B cell (primary cell): ENCODE measurements at regions not wholly inside any gene's neighbourhood (a gene's known extent, or its start where the extent isn't known, plus 50 kb on each side); places are given as distances from the start of the nearest gene placed in this dataset.

ENCODE experiments used
- ATAC-seq: fragments of 200-7000 bp; cut with Tn5 transposase; one replicate; pipeline ENCODE4 v1.10.0; 2021; ENCODE audit warnings: low read depth, mild to moderate bottlenecking, moderate number of reproducible peaks, moderate library complexity
- CTCF ChIA-PET: fragments of 350-600 bp; sonication (Branson Sonifier 250); formaldehyde crosslinking; loops from one replicate; lab custom pipeline; 2021; ENCODE audit warnings: antibody characterized with exemption, inconsistent platforms; lab: Charles Lee
- POLR2A ChIA-PET: fragments of 350-600 bp; sonication (Branson Sonifier 250); formaldehyde crosslinking; loops from one replicate; lab custom pipeline; 2021; ENCODE audit warnings: antibody characterized with exemption; lab: Charles Lee
- DNase-seq: peaks from one replicate; pipeline ENCODE4 v3.0.0; 2013
- H2AFZ ChIP-seq: 2 replicates; pipeline ENCODE4 v1.6.1; 2012; ENCODE audit warnings: mild to moderate bottlenecking, low read depth, low read length; ENCODE audit not compliant: insufficient read depth, poor library complexity, severe bottlenecking
- H3K27ac ChIP-seq, 2 donors: 1 replicate in 1 of 2; 2 replicates in 1 of 2; pipeline ENCODE4 v1.5.1; 2012 to 2013; ENCODE audit warnings: low read length in 2 of 2, mild to moderate bottlenecking in 2 of 2, moderate library complexity in 1 of 2
- H3K27me3 ChIP-seq, 4 experiments: fragments of 200-600 bp in 1 of 4; sonication (generic) in 1 of 4; replicated peaks in 1 of 4; 1 replicate in 2 of 4; 2 replicates in 2 of 4; pipeline versions ENCODE4 v1.6.1 to v1.7.0; 2013 to 2016; ENCODE audit warnings: low read length in 3 of 4, mild to moderate bottlenecking in 2 of 4, mixed read lengths in 1 of 4, moderate library complexity in 1 of 4; ENCODE audit not compliant: insufficient read depth in 4 of 4, control insufficient read depth in 3 of 4; ENCODE audit errors: control extremely low read depth in 1 of 4
- H3K36me3 ChIP-seq, 2 experiments: replicated peaks in 1 of 2; 1 replicate in 1 of 2; 2 replicates in 1 of 2; pipeline versions ENCODE4 v1.6.1 to v1.7.1; 2013; ENCODE audit warnings: low read length in 1 of 2; ENCODE audit not compliant: insufficient read depth in 2 of 2, control insufficient read depth in 1 of 2; ENCODE audit errors: control extremely low read depth in 1 of 2, extremely low read depth in 1 of 2
- H3K4me1 ChIP-seq, 2 donors: fragments of 200-600 bp in 1 of 2; sonication (generic) in 1 of 2; 1 replicate in 1 of 2; 2 replicates in 1 of 2; pipeline versions ENCODE4 v1.5.1 to v1.6.1; 2013 to 2017; ENCODE audit warnings: low read length in 2 of 2; ENCODE audit not compliant: control insufficient read depth in 2 of 2, insufficient read depth in 2 of 2
- H3K4me2 ChIP-seq: replicated peaks from 2 replicates; pipeline ENCODE3; 2012; ENCODE audit warnings: mild to moderate bottlenecking, low read depth, low read length; ENCODE audit not compliant: poor library complexity, severe bottlenecking
- H3K4me3 ChIP-seq, 5 experiments: fragments of 200-600 bp in 1 of 5; sonication (generic) in 1 of 5; 1 replicate in 3 of 5; 2 replicates in 2 of 5; pipeline versions ENCODE4 v1.5.1 to v1.7.0; 2011 to 2016; ENCODE audit warnings: low read length in 4 of 5, mild to moderate bottlenecking in 4 of 5, low read depth in 2 of 5, control low read depth in 1 of 5, moderate library complexity in 1 of 5; ENCODE audit not compliant: insufficient read depth in 1 of 5; ENCODE audit errors: control extremely low read depth in 1 of 5, extremely low read depth in 1 of 5
- H3K79me2 ChIP-seq: fragments of 200-600 bp; sonication (generic); one replicate; pipeline ENCODE4 v1.6.0; 2016; ENCODE audit warnings: low read length; ENCODE audit not compliant: control insufficient read depth, insufficient read depth
- H3K9ac ChIP-seq: fragments of 200-600 bp; sonication (generic); 2 replicates; pipeline ENCODE4 v1.6.1; 2017; ENCODE audit warnings: mild to moderate bottlenecking, low read length, moderate library complexity
- H3K9me3 ChIP-seq, 3 donors: one replicate each; pipeline versions ENCODE4 v1.6.1 to v1.7.1; 2013; ENCODE audit warnings: low read length in 2 of 3; ENCODE audit not compliant: control insufficient read depth in 2 of 3, insufficient read depth in 1 of 3; ENCODE audit errors: control extremely low read depth in 1 of 3
- H4K20me1 ChIP-seq: 2 replicates; pipeline ENCODE4 v1.6.0; 2012; ENCODE audit warnings: mild to moderate bottlenecking, low read length; ENCODE audit not compliant: insufficient read depth, control insufficient read depth, poor library complexity, severe bottlenecking
- H3K27ac Mint-ChIP-seq: one replicate; pipeline ENCODE4 v1.8.0; 2021; ENCODE audit warnings: mixed read lengths
- H3K27me3 Mint-ChIP-seq: one replicate; pipeline ENCODE4 v1.8.0; 2021; ENCODE audit warnings: mixed read lengths
- H3K4me1 Mint-ChIP-seq: one replicate; pipeline ENCODE4 v1.8.0; 2021; ENCODE audit warnings: mixed read lengths
- H3K4me3 Mint-ChIP-seq: one replicate; pipeline ENCODE4 v1.8.0; 2021; ENCODE audit warnings: mixed read lengths
- H3K9me3 Mint-ChIP-seq: one replicate; pipeline ENCODE4 v1.8.0; 2022; ENCODE audit warnings: mixed read lengths; ENCODE audit not compliant: insufficient read depth
- CTCF ChIP-seq: fragments of 200-600 bp; IDR thresholded peaks from one replicate; pipeline ENCODE4 v1.8.0; 2022; ENCODE audit warnings: antibody characterized with exemption, mild to moderate bottlenecking
- EZH2 ChIP-seq: IDR thresholded peaks from 2 replicates; pipeline ENCODE4 v1.6.1; 2012; ENCODE audit warnings: borderline replicate concordance, low read depth, mild to moderate bottlenecking, moderate library complexity, low read length; ENCODE audit not compliant: insufficient read depth, poor library complexity, severe bottlenecking
- WGBS: methylation state at CpG from one replicate; pipeline ENCODE4 v1.1.5; 2013; ENCODE audit warnings: missing lambda C conversion rate; ENCODE audit not compliant: insufficient coverage; 5-methylcytosine and 5-hydroxymethylcytosine counted together
- intact Hi-C: fragments of 100-400 bp; cut with micrococcal nuclease; formaldehyde crosslinking; loops from one replicate; pipeline ENCODE4 v1.10.0; 2022

- Histone ChIP-seq H2AFZ (no peak overlapping the region), H3K4me3 (no peak overlapping the region), H3K9me3 (peaks cover 0 to 26% (median 0%) of the 10 kb centered on the region in 3 donors), H4K20me1 (no peaks in the 10 kb centered on the region), H3K9ac (no peak overlapping the region), H3K79me2 (no peaks in the 10 kb centered on the region), H3K27me3 (peaks cover 0 to 29% (median 20%) of the 10 kb centered on the region in 4 experiments), H3K36me3 (no peaks in the 10 kb centered on the region), H3K27ac (no peak overlapping the region), H3K4me1 (peaks cover 27 to 41% of the 10 kb centered on the region in 2 donors), H3K4me2 (no peak overlapping the region)
- WGBS: 67% methylated on average over 1 of the region's 4 CpGs
- Mint-ChIP-seq H3K9me3 (no peaks in the 10 kb centered on the region), H3K4me3 (no peak overlapping the region), H3K27me3 (peaks cover 35% of the 10 kb centered on the region), H3K27ac (no peak overlapping the region), H3K4me1 (peaks cover 39% of the 10 kb centered on the region)
- intact Hi-C loops: no loop called here
- DNase-seq (no peak), ATAC-seq (no peak)
- POLR2A ChIA-PET: no interaction called here
- CTCF ChIA-PET: no interaction called here
- TF ChIP-seq CTCF (no peak), EZH2 (no peak)
Measured at GRCh38 chr5:138660051-138660572, 84.9 kb upstream of the HSPA9 start.

- H4K20me1 ChIP-seq: no peaks in the 10 kb centered on the region
- intact Hi-C loops: no loop called here
- POLR2A ChIA-PET: no interaction called here
- CTCF ChIA-PET: no interaction called here
- no peak overlapping the region for H2AFZ ChIP-seq
- Mint-ChIP-seq H3K4me1 (peaks cover 40% of the 10 kb centered on the region), H3K9me3 (no peaks in the 10 kb centered on the region), H3K27ac (no peak overlapping the region), H3K4me3 (no peak overlapping the region), H3K27me3 (peaks cover 40% of the 10 kb centered on the region)
- no peak overlapping the region for H3K4me3 ChIP-seq
- no peaks in the 10 kb centered on the region for H3K79me2 ChIP-seq
- peaks cover 31 to 45% of the 10 kb centered on the region in 2 donors for H3K4me1 ChIP-seq
- peaks cover 0 to 23% (median 0%) of the 10 kb centered on the region in 3 donors for H3K9me3 ChIP-seq
- H3K27ac ChIP-seq: no peak overlapping the region
- no peak for DNase-seq
- TF ChIP-seq EZH2 (no peak), CTCF (no peak)
- no peaks in the 10 kb centered on the region for H3K36me3 ChIP-seq
- peaks cover 0 to 30% (median 20%) of the 10 kb centered on the region in 4 experiments for H3K27me3 ChIP-seq
- no peak overlapping the region for H3K9ac ChIP-seq
- ATAC-seq: no peak
- H3K4me2 ChIP-seq: no peak overlapping the region
- 100% methylated on average over 1 of the region's 3 CpGs for WGBS
Measured at GRCh38 chr5:138659561-138659960, 84.4 kb upstream of the HSPA9 start.
